Suprapubic skin (tissue), 3 donors: ENCODE measurements at regions not wholly inside any gene's neighbourhood (a gene's known extent, or its start where the extent isn't known, plus 50 kb on each side); places are given as distances from the start of the nearest gene placed in this dataset.

Experiments used
- CTCF ChIP-seq, 2 donors: fragments of 200-600 bp in 1 of 2; fragments of 450-650 bp in 1 of 2; sonication (generic) in 1 of 2; IDR thresholded peaks; one replicate each; pipeline ENCODE4 v1.5.1; 2016 to 2019; ENCODE audit warnings: antibody characterized with exemption in 2 of 2, mild to moderate bottlenecking in 1 of 2, moderate library complexity in 1 of 2
- POLR2A ChIP-seq, 2 donors: fragments of 450-650 bp; IDR thresholded peaks; one replicate each; pipeline ENCODE4 v1.6.1; 2017; ENCODE audit warnings: antibody characterized with exemption in 2 of 2, mild to moderate bottlenecking in 2 of 2, moderate library complexity in 2 of 2

GRCh38 chr9:75672478-75672877 is 218.0 kb upstream of the PCSK5 start:
- TF ChIP-seq POLR2A (IDR thresholded peaks at IDR 0.05) (no peak), CTCF (IDR thresholded peaks at IDR 0.05) (no peak)
